GM19463 (cell line): ENCODE measurements at regions not wholly inside any gene's neighbourhood (a gene's known extent, or its start where the extent isn't known, plus 50 kb on each side); places are given as distances from the start of the nearest gene placed in this dataset.
"Not testable (repeated sequence)": the region's sequence is repeated elsewhere in the genome, so short reads cannot be mapped to it uniquely, and the experiment has no call there.

ENCODE experiments used
- ATAC-seq: cut with Tn5 transposase; IDR thresholded peaks from one replicate; pipeline ENCODE4 v1.9.1; 2021; ENCODE audit warnings: mild to moderate bottlenecking, moderate library complexity; ENCODE audit not compliant: unreplicated experiment

DNA sequence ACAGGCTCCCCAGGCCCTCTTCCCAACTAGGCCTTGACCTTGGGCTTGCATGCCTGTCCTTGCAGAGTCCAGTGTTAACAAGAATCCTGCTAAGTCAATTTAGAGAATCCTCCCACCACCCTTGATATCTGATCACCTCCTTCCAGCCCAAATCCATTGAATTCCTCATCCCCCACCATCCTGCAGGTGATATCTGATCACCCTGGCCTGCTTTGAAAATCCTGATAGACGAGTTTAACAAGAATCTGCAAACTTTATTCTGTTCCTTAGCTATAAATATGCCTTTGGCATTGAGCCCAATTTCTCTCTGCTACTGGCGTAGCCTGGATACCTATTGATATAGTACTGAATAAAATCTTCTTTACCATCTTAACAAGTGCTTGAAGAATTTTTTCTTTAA, 125.5 kb downstream of the DIRAS2 start:
- ATAC-seq: no peak

DNA sequence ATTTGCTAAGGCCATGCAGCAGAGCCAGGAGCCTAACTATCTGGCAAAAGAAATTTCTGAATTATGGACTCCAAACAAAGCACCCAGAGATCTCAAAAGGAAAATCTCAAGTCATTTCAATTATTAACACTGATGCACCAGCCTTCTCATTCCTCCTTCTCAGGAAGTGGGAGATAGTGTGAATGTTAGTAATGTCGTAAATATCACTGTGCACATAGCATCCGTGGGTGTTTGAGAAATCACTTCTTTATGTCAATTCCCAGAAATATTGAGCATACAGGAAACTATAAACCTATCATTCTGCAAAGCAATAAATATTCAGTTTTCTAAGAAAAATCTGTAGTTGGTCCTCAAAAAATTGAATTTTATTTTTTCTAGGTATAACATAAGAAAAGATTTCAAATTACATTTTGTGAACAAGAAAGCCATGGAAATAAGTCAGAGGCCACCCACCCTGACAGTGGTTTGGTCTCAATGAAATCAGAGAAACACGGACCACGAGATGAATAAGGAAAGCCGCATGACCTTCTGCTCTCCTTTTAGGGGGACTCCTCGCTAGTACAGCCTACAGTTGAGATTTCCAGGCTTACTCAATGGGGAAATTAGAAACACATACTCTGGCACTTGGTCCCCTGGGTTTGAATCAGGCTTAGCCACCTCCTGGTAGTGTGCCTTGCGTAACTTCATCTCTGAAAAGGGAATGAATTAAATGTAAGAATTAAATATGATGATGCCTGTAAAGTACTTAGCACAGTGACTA, 120.6 kb downstream of the DIRAS2 start:
- ATAC-seq: no peak

DNA sequence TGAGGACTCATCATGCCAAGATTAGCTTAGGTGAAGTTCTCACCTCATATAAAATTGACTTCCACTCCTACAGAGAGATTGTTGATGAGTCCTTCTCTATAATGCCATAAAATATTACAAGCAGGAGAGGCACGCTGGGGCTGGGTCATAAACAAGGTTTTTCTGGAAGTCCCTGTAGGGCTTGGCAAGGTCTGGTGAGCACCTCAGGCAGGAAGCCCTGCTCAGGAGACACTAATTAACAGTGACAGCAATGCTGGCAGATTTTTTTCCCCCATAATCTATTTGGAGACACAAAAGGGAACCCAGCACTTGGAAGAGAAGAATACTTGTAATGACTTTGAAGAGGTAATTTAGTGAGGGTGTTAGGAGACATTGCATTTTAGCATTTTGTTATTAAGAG, 118.7 kb downstream of the DIRAS2 start:
- no peak for ATAC-seq

DNA sequence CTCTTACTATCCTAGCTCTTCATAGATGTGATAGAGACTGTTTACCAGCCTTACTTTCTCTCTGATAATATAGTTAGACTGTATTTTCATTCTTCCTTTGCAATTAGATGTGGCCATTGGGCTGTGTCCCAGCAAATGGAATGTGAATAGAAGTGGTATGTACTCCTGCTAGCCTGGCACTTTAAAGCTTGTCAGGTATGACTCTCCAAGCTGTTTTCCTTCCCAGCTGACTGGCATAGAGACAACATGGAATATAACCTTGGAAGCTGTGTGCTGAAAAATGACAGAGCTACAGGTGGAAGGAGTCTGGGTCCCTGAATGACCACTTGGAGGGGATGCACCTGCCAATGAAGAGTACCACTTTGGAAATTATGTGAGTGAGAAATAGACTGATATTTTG, 116.2 kb downstream of the DIRAS2 start:
- no peak for ATAC-seq

DNA sequence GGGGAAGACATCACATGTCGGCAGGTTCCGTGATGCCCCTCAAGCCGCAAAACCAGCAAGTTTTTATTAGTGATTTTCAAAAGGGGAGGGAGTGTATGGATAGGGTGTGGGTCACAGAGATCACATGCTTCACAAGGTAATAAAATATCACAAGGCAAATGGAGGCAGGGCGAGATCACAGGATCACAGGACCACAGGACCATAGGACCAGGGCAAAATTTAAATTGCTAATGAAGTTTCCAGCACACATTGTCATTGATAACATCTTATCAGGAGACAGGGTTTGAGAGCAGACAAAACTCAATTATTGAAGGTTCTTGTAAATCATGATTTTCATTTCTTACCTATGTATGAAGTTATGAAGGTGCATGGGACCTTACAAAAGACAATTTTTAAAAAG, 106.5 kb downstream of the DIRAS2 start:
- ATAC-seq: not testable (repeated sequence)

DNA sequence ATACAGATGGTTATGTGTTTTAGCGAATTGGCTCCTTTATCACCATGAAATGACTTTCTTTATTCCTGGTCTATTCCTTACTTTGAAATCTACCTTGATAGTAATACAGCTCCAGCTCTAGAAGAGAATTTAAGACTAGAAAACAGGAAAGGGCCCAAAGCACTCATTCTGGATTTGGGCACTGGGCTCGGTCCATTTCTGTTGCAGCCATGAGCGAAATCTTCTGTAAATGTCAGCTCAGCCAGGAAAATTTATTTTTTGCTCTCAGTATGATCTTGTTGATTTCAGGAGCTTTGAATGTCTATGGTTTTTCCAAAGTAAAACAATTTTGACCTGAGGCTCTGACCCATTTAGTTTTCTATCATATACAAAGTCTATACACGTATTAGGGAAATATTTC, 104.1 kb downstream of the DIRAS2 start:
- ATAC-seq: no peak

DNA sequence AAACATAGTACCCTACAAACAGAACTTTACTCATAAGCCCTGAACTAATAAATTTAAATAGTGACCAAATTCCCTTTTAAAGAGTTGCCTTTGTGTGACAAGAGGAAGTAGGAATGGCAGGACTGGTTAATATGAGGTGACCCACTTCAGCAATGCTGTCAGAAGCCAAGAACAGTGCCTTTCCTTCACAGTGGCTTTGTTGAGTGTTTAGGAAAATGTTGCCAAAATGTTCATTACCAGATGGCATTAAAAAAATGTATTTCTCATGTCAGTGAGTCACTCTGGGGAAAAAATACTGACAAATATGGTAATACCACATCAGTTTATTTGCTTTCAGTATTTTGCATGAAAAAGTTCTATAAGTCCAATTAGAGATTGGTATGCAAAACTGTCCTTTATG, 103.3 kb downstream of the DIRAS2 start:
- no peak for ATAC-seq

DNA sequence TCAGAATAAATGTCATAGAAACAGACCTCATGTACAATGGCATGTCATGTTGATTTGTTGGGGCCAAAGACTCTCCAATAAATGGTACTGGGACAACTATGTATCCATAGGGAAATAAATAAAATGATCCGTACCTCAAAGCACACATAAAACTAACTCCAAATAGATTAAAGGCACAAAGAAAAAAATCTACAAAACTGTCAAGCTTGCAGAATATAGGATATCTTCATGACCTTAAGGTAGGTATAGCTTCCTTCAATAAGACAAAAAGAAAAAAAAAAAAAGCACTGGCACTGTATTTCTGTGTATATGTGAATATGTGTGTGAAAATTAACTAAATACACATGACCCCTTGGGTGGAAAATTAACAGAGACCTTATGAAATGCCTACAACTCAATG, 101.9 kb downstream of the DIRAS2 start:
- ATAC-seq: no peak

DNA sequence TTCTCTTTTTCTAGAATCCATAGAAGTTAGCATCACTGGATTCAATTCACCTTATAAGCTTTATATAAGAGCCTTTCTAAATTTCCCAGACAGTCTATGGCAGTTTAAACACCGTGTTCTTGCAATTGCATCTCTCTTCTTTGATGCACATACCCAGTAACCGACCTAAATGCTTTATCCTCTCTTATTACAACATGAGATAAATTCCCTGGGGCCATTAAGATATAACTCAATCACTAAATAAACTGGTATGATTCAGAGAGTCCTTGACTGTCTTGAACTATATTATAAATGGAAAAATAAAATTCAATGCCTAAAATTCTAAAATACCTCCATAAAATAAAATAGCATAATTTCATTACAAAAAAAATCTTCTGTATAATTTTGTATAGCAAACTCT, 98.1 kb downstream of the DIRAS2 start:
- no peak for ATAC-seq

DNA sequence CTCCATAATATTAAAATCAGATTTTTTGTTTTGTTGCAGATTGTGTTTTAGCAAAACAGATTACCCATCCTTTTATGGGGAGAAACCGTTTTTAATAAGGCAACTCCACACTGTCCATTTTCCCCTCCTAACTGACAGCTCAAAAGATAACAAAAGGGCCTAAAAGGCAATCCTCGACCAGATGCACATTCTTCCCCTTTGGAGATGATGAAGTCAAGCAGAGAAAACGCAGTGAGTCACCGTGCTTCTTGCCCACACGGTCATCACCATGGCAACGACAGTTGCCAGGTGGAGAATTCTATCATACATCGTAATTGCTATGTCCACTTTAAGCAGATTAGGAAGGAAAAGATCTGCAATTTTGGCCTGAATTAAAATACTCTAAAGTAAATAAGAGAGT, 96.4 kb downstream of the DIRAS2 start:
- no peak for ATAC-seq

DNA sequence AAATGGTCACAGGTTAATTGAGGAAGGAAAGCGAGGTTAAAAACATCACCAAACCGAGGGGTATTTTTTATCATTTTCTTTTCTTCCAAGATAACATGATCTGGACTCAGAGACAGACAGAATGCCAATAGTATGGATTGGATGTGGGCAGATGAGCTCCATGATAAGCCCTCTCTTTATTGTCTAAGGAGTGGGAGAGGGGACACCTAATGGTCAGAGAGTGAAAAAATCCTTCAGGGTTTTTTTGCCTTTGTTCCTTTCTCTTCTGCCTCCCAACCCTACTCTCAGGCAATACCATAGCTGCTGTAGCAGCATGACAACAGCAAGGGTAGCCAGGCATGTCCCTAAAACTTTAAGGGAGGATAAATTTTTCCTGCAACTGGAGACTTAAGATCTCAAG, 94.7 kb downstream of the DIRAS2 start:
- no peak for ATAC-seq

DNA sequence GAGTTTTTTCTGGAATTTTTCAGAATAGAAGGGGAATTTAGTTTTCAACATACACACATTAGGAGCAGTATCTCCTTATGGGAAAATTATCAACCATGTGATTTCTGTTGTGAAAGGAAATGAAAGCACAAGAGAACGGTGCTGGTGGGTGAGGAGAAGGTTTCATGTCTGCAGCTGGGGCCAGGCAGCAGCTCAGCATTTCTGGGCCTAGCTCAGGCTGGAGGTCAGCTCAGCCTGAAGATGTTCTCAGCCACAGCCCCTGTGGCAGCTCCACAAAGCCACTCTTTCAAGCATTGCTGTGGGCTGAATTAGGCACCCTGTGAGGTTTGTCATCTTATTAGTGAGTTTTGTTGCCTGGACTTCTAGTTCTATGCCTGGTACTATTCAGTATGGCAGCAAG, 90.3 kb downstream of the DIRAS2 start:
- no peak for ATAC-seq

DNA sequence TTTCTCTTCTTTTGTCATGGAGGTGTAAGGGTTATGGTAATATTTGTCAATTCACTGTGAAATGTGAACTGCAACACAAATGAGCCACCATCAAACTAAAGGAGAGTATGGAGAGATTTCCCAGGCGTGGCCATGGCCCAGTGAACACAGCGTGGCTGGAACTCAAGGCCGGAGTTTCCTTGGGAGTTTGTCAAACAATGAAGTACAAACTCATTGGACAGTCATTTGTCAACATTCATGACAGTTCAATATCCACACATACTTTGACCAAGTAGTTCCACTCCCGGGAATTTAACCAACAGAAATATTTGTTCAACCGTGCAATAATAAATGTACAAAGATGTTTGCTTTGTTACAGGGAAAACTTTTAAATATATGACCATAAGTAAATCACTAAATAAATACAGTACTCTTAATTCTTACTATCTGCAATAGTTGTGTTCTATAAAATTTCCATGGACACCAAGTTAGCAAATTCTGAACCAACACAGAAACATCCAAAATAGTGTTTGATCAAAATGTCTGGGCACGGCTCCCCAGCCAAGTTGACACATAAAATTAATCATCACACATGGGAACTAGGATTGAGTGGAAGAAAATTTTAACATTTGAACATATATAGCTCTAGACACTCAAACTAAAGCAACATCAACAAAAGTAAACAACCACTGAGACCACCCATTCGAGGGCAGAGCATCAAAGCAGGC, 87.1 kb downstream of the DIRAS2 start:
- ATAC-seq: no peak

DNA sequence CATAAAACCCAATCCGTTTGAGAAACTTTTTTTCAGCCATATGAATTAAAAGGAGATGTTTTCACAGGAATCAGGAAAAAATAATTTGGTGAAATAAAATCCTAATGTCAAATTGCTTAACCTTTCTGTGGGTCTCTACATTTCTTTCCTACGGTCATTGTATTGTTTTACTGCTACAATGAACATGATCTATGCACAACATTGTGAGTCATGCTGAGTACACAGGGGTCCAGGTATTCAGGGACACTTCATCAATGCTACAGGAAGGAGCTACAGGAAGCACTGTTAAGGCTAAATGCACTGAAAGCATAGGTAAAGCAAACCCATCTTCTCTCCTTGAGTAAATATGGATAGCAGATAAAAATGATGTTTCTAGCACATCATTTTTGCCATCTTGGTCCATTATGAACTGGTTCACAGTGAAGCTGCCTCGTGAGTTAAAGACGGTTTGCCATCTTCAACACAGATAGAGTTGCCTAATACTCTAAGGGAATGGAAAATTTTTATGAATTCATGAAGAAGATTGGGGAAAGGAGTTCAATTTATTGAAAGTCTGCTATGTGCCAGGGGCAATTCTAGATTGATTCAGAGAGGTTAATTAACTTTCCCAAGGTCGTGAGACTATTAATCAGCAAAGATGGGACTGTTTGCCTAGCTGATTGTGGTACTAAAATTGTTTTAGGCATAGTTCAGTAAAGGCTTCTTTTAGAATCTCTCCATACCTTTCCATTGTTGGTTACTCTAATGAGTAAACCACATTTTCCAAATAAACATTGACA, 85.5 kb downstream of the DIRAS2 start:
- no peak for ATAC-seq

DNA sequence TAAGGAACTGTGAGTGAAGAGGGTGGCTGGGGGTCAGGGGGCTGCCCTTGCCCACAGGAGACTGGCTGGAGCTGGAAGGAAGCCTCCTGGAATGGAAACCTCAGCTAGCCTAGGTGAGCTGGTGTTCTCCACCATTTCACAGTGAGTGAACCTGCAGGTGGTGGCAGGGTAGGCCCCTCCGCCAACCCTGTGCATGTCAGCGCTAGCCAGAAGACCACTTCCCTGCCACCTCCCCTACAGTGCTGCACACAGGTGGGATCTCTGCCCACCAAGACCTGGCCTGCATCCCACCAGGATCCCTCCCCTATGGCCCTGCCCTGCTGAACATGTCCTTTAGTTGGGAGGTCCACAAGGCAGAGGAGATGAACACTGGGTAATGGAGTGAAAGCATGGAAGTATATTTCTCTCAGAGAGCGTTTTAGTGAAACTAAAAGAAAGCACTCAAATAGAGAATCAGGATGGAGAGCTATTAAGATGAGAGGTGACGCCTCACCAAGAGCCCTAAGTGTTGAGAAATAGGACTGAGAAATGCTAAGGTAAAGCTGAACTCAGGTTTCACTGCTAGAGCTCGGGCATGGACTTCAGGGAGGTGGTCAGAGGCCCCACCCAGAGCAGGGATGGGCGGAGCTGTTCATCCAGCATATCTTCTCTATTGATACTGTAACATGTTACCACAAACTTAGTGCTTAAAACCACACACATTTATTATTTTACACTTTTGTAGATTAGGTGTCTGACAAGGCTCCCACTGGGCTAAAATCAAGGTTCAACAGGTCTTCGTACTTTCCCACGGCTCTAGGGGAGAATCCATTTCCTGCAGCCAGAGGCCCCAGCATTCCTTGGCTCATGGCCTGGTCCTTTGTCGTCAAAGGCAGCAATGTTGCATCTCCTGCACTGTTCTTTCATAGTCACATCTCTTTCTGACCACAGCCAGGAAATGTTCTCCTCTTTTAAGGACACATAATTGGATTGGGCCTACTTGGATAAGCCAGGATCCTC, 83.2 kb downstream of the DIRAS2 start:
- ATAC-seq: no peak
